ENCODE measurements at regions not wholly inside any gene's neighbourhood (a gene's known extent, or its start where the extent isn't known, plus 50 kb on each side); places are given as distances from the start of the nearest gene placed in this dataset.
"Not testable (repeated sequence)": the region's sequence is repeated elsewhere in the genome, so short reads cannot be mapped to it uniquely, and the experiment has no call there.

GRCh38 chr5:176083717-176084116 is 115.6 kb upstream of the THOC3 start:
- not testable (repeated sequence) for TF ChIP-seq CTCF, POLR2A (IDR thresholded peaks at IDR 0.05)
